Tibial nerve (tissue), 4 donors: ENCODE measurements at regions not wholly inside any gene's neighbourhood (a gene's known extent, or its start where the extent isn't known, plus 50 kb on each side); places are given as distances from the start of the nearest gene placed in this dataset.
"Not testable (repeated sequence)": the region's sequence is repeated elsewhere in the genome, so short reads cannot be mapped to it uniquely, and the experiment has no call there.

Experiments used
- DNase-seq, 2 donors: peaks; one replicate each; pipeline ENCODE4 v3.0.0-alpha.2; 2019; ENCODE audit warnings: low spot score in 2 of 2
- H3K27ac ChIP-seq, 4 donors: fragments of 200-600 bp; sonication (generic) in 3 of 4; one replicate each; pipeline ENCODE4 v1.5.1; 2017 to 2019; ENCODE audit warnings: mild to moderate bottlenecking in 1 of 4
- H3K27me3 ChIP-seq, 2 donors: fragments of 200-600 bp; sonication (generic) in 1 of 2; one replicate each; pipeline versions ENCODE4 v1.5.1 to v1.6.0; 2017 to 2019
- H3K36me3 ChIP-seq, 3 donors: fragments of 200-600 bp; sonication (generic); one replicate each; pipeline ENCODE4 v1.5.1; 2018 to 2019
- H3K4me1 ChIP-seq, 4 donors: fragments of 200-600 bp; sonication (generic) in 3 of 4; one replicate each; pipeline ENCODE4 v1.5.1; 2017 to 2019
- H3K4me3 ChIP-seq, 4 donors: fragments of 200-600 bp; sonication (generic) in 3 of 4; one replicate each; pipeline ENCODE4 v1.5.1; 2017 to 2019; ENCODE audit warnings: mild to moderate bottlenecking in 1 of 4, moderate library complexity in 1 of 4
- H3K9me3 ChIP-seq, 4 donors: fragments of 200-600 bp; sonication (generic) in 3 of 4; one replicate each; pipeline ENCODE4 v1.5.1; 2017 to 2019
- EP300 ChIP-seq, 2 donors: sonication (generic); formaldehyde crosslinking; IDR thresholded peaks; one replicate each; pipeline ENCODE4 v1.6.1; 2017; ENCODE audit warnings: antibody characterized with exemption in 2 of 2, mild to moderate bottlenecking in 1 of 2
- POLR2A ChIP-seq, 2 donors: fragments of 450-650 bp; IDR thresholded peaks; one replicate each; pipeline ENCODE4 v1.6.1; 2017; ENCODE audit warnings: antibody characterized with exemption in 2 of 2, mild to moderate bottlenecking in 2 of 2, moderate library complexity in 2 of 2
- WGBS, 2 donors: methylation state at CpG; one replicate each; pipeline ENCODE4 v1.1.5; 2018; 5-methylcytosine and 5-hydroxymethylcytosine counted together
- TF ChIP-seq, protein P1 (sequence below), 5 experiments: fragments of 200-600 bp in 3 of 5; fragments of 450-650 bp in 2 of 5; sonication (generic) in 3 of 5; IDR thresholded peaks; one replicate each; pipeline ENCODE4 v1.5.1; 2016 to 2019; ENCODE audit warnings: antibody characterized with exemption in 5 of 5, mild to moderate bottlenecking in 3 of 5, moderate library complexity in 2 of 5

DNA sequence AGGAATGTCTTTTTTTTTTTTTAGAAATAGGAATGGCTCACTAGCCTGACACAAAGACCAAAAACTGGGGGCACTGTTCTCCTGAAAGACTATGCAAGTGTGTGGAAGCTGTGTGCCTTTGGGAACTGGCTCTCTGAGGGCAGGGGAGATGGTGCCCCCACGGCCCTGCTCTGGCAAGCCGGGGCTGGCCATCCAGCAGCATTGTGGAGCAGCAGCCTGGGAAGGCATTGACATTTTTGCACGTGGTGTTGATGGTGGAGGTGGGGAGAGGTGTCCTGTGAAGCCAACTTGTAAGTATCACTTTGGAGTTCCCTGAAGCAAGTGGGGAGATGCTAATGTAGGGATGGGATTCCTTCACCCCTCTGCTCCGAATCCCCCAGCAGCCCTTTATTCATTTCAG lies 460.1 kb downstream of the RPS6KC1 start:
- Histone ChIP-seq H3K27ac (no peak overlapping the region), H3K4me1 (no peaks in the 10 kb centered on the region), H3K27me3 (no peaks in the 10 kb centered on the region), H3K4me3 (no peak overlapping the region), H3K36me3 (no peaks in the 10 kb centered on the region), H3K9me3 (no peaks in the 10 kb centered on the region)
- no peak for DNase-seq
- 48 to 60% methylated on average over 4 of the region's 4 CpGs for WGBS, 2 donors
- TF ChIP-seq POLR2A (IDR thresholded peaks at IDR 0.05) (no peak), EP300 (IDR thresholded peaks at IDR 0.05) (no peak)
- TF ChIP-seq, protein P1, sequence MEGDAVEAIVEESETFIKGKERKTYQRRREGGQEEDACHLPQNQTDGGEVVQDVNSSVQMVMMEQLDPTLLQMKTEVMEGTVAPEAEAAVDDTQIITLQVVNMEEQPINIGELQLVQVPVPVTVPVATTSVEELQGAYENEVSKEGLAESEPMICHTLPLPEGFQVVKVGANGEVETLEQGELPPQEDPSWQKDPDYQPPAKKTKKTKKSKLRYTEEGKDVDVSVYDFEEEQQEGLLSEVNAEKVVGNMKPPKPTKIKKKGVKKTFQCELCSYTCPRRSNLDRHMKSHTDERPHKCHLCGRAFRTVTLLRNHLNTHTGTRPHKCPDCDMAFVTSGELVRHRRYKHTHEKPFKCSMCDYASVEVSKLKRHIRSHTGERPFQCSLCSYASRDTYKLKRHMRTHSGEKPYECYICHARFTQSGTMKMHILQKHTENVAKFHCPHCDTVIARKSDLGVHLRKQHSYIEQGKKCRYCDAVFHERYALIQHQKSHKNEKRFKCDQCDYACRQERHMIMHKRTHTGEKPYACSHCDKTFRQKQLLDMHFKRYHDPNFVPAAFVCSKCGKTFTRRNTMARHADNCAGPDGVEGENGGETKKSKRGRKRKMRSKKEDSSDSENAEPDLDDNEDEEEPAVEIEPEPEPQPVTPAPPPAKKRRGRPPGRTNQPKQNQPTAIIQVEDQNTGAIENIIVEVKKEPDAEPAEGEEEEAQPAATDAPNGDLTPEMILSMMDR (IDR thresholded peaks at IDR 0.05): no peak

DNA sequence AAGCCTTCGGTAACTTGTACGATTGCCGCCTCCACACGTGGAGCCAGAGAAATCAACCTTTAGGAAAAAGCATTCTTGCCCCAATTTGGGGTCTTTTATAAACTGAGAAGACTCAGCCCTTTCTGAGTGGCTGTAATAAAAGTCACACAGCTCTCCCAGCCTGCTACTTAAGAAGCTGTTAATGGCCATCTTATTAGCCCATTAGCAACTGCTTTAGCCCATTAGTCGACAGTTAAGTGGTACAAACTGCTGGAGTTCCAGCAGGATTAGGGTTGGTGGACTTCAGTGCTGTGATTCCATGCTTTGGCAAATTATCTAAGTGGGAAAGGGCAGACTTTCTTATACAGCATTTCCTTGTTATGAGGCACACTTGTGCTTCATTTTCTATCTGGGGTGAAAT lies 461.3 kb downstream of the RPS6KC1 start:
- H3K4me3 ChIP-seq: no peak overlapping the region
- TF ChIP-seq POLR2A (IDR thresholded peaks at IDR 0.05) (no peak), EP300 (IDR thresholded peaks at IDR 0.05) (no peak)
- TF ChIP-seq, protein P1 (IDR thresholded peaks at IDR 0.05): no peak
- no peaks in the 10 kb centered on the region for H3K9me3 ChIP-seq
- no peaks in the 10 kb centered on the region for H3K27me3 ChIP-seq
- 31 to 33% methylated on average over 5 of the region's 5 CpGs for WGBS, 2 donors
- no peak overlapping the region for H3K27ac ChIP-seq
- H3K36me3 ChIP-seq: no peaks in the 10 kb centered on the region
- no peaks in the 10 kb centered on the region for H3K4me1 ChIP-seq
- DNase-seq: no peak

DNA sequence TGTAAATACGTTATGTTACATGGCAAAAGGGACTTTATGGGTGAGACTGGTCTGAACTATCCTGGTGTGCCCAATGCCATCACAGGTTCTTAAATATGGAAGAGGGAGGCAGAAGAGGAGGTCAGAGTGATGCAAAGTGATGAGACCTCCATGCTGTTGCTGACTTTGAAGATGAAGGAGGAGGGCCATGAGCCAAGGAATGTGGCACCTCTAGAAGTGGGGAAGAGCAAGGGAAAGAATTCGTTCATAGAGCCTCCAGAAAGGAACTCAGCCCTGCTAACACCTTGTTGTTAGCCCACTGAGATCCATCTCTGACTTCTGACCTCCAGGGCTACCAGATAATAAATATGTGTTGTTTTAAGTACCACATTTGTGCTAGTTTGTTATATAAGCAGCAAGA lies 462.0 kb downstream of the RPS6KC1 start:
- no peak overlapping the region for H3K4me3 ChIP-seq
- no peaks in the 10 kb centered on the region for H3K9me3 ChIP-seq
- no peak for DNase-seq
- H3K4me1 ChIP-seq: no peaks in the 10 kb centered on the region
- WGBS, 2 donors: 46 to 59% methylated on average over 2 of the region's 2 CpGs
- no peak overlapping the region for H3K27ac ChIP-seq
- TF ChIP-seq, protein P1 (IDR thresholded peaks at IDR 0.05): no peak
- TF ChIP-seq EP300 (IDR thresholded peaks at IDR 0.05) (no peak), POLR2A (IDR thresholded peaks at IDR 0.05) (no peak)
- no peaks in the 10 kb centered on the region for H3K27me3 ChIP-seq
- H3K36me3 ChIP-seq: no peaks in the 10 kb centered on the region

DNA sequence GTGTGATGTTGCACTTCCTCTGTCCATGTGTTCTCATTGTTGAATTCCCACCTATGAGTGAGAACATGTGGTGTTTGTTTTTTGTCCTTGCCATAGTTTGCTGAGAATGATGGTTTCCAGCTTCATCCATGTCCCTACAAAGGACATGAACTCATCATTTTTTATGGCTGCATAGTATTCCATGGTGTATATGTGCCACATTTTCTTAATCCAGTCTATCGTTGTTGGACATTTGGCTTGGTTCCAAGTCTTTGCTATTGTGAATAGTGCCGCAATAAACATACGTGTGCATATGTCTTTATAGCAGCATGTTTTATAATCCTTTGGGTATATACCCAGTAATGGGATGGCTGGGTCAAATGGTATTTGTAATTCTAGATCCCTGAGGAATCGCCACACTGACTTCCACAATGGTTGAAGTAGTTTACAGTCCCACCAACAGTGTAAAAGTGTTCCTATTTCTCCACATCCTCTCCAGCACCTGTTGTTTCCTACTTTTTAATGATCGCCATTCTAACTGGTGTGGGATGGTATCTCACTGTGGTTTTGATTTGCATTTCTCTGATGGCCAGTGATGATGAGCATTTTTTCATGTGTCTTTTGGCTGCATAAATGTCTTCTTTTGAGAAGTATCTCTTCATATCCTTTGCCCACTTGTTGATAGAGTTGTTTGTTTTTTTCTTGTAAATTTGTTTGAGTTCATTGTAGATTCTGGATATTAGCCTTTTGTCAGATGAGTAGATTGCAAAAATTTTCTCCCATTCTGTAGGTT lies 463.6 kb downstream of the RPS6KC1 start:
- H3K36me3 ChIP-seq, H3K4me1 ChIP-seq, H3K4me3 ChIP-seq, H3K27me3 ChIP-seq, DNase-seq, H3K27ac ChIP-seq, H3K9me3 ChIP-seq: not testable (repeated sequence)
- WGBS, 2 donors: 87 to 93% methylated on average over 4 of the region's 5 CpGs

DNA sequence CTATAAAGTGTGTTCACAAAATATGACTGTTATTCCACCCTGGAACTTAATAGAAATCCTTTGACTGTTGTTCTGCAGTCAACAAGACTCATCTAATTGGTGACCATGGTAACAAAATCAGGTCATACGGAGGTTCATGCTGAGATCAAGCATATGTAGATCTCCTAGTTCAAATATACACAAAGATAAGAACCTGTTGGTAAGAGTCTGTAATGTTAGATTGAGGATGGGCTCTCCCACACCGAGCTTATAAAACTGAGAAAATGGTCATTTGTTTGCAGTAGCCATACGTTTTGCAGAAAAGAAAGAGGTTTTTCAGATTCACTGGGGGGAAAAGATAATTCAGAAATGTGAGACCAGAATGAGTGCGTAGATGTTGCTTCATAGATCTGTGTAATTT lies 468.1 kb downstream of the RPS6KC1 start:
- Histone ChIP-seq H3K4me1 (no peaks in the 10 kb centered on the region), H3K36me3 (no peaks in the 10 kb centered on the region), H3K27ac (no peak overlapping the region), H3K9me3 (peaks cover 0 to 11% (median 0%) of the 10 kb centered on the region in 4 donors), H3K4me3 (no peak overlapping the region), H3K27me3 (no peaks in the 10 kb centered on the region)
- TF ChIP-seq, protein P1 (IDR thresholded peaks at IDR 0.05): no peak
- TF ChIP-seq EP300 (IDR thresholded peaks at IDR 0.05) (no peak), POLR2A (IDR thresholded peaks at IDR 0.05) (no peak)
- no peak for DNase-seq
- WGBS, 2 donors: 25 to 28% methylated on average over 4 of the region's 4 CpGs
